ENCODE measurements at regions not wholly inside any gene's neighbourhood (a gene's known extent, or its start where the extent isn't known, plus 50 kb on each side); places are given as distances from the start of the nearest gene placed in this dataset.

DNA sequence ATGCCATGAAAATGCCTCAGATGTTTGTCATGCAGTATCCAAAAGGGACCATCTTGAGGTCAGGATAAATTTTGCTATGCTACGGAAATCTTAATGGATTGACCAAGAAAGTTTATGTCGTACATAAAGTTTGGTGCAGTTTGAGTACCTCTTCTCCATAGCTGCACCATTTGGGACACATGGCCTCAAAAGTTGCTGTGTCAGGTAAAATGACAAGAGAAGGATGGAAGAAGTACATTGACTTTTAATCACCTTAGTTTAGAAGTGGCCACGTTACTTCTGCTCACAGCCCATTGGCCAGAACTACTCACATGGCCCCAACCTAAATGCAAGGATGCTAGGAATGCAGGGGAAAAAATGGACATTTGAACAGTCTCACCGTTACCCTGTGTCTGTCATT is 107.4 kb upstream of the NAMPT start:
- TF ChIP-seq, protein P1, sequence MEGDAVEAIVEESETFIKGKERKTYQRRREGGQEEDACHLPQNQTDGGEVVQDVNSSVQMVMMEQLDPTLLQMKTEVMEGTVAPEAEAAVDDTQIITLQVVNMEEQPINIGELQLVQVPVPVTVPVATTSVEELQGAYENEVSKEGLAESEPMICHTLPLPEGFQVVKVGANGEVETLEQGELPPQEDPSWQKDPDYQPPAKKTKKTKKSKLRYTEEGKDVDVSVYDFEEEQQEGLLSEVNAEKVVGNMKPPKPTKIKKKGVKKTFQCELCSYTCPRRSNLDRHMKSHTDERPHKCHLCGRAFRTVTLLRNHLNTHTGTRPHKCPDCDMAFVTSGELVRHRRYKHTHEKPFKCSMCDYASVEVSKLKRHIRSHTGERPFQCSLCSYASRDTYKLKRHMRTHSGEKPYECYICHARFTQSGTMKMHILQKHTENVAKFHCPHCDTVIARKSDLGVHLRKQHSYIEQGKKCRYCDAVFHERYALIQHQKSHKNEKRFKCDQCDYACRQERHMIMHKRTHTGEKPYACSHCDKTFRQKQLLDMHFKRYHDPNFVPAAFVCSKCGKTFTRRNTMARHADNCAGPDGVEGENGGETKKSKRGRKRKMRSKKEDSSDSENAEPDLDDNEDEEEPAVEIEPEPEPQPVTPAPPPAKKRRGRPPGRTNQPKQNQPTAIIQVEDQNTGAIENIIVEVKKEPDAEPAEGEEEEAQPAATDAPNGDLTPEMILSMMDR (IDR thresholded peaks at IDR 0.05): no peak
- TF ChIP-seq POLR2A (IDR thresholded peaks at IDR 0.05) (no peak), EP300 (IDR thresholded peaks at IDR 0.05) (no peak)
- Histone ChIP-seq H3K9me3 (no peaks in the 10 kb centered on the region), H3K27me3 (no peaks in the 10 kb centered on the region), H3K4me3 (no peak overlapping the region), H3K4me1 (ENCODE audit: insufficient read depth) (no peaks in the 10 kb centered on the region), H3K27ac (no peak overlapping the region), H3K36me3 (no peaks in the 10 kb centered on the region)
- intact Hi-C loops (cut with DNase I): no loop called here
- WGBS, 3 donors: 73 to 90% (median 79%) methylated on average over 4 of the region's 4 CpGs
- no peak for DNase-seq

DNA sequence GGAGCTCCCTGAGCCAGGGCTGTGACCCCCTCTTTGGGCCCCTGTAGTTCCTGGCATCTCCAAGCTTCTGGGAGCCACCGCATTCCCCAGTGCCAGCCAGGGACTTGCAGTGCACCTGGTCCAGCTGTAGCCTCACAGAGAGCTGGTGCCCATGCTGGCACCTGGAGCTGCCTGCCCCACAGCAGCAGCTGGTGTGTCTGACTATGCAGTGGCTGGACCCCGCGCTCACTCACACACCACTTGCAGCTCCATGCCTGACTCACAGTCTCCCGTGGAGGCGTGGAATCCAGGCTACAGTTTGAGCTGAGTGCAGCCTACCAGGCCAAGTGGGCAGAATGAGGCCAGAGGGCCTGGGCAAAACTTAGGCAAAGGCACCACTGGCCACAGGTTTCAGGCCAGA is 102.2 kb upstream of the NAMPT start:
- Histone ChIP-seq H3K9me3 (no peaks in the 10 kb centered on the region), H3K4me3 (no peak overlapping the region), H3K27ac (no peak overlapping the region), H3K36me3 (no peaks in the 10 kb centered on the region), H3K27me3 (no peaks in the 10 kb centered on the region), H3K4me1 (ENCODE audit: insufficient read depth) (no peaks in the 10 kb centered on the region)
- WGBS, 3 donors: 88 to 96% (median 93%) methylated on average over 5 of the region's 5 CpGs
- intact Hi-C loops (cut with DNase I): no loop called here
- no peak for DNase-seq
- no peak for TF ChIP-seq EP300 (IDR thresholded peaks at IDR 0.05)
- TF ChIP-seq, protein P1 (IDR thresholded peaks at IDR 0.05): no peak
- TF ChIP-seq POLR2A (IDR thresholded peaks at IDR 0.05): no peak

DNA sequence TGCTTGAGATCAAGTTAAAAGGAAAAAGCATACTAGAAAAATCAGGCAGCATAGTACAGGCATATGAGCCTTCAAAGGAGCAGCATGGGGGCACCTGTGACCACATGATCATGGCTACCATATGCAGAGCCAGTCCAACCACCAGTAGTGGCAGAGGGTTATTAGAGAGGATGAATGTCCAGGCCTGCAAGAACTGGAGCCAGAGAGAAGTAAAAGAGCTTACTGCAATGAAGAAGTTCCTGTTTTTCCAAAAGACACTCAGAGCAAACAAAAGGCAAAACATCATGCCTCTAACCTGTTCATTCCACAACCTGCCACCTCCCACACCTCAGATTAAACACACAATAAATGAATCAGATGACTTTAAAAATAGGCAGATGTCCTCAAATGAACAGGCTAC is 99.6 kb upstream of the NAMPT start:
- intact Hi-C loops (cut with DNase I): no loop called here
- Histone ChIP-seq H3K4me1 (ENCODE audit: insufficient read depth) (no peaks in the 10 kb centered on the region), H3K27ac (no peak overlapping the region), H3K36me3 (no peaks in the 10 kb centered on the region), H3K4me3 (no peak overlapping the region), H3K27me3 (no peaks in the 10 kb centered on the region), H3K9me3 (no peaks in the 10 kb centered on the region)
- TF ChIP-seq POLR2A (IDR thresholded peaks at IDR 0.05): no peak
- DNase-seq: no peak

DNA sequence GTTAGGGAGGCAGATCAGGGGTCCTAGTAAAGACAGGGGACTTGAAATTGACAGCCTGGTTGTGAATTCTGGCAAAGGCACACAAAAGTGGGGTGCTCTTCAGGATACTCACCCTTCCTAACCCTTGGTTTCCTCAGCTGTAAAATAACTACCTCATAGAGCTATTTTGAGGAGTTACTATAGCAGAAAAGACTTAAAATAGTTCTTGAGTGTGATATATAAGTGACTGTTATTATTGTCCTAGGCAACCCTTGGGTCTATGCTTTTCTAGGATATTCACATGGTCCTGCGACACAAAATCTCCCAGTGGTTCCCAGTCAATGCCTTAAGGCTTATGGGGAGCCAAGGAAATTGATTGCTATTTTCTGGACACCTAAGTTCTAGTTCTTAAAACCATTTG is 98.1 kb upstream of the NAMPT start:
- TF ChIP-seq EP300 (IDR thresholded peaks at IDR 0.05) (no peak), POLR2A (IDR thresholded peaks at IDR 0.05) (no peak)
- TF ChIP-seq, protein P1 (IDR thresholded peaks at IDR 0.05): no peak
- 88 to 100% (median 97%) methylated on average over 1 of the region's 1 CpG for WGBS, 3 donors
- DNase-seq: no peak
- intact Hi-C loops (cut with DNase I): no loop called here
- no peaks in the 10 kb centered on the region for H3K27me3 ChIP-seq
- no peaks in the 10 kb centered on the region for H3K9me3 ChIP-seq
- H3K4me1 ChIP-seq (ENCODE audit: insufficient read depth): no peaks in the 10 kb centered on the region
- H3K36me3 ChIP-seq: no peaks in the 10 kb centered on the region
- H3K27ac ChIP-seq: no peak overlapping the region
- no peak overlapping the region for H3K4me3 ChIP-seq

DNA sequence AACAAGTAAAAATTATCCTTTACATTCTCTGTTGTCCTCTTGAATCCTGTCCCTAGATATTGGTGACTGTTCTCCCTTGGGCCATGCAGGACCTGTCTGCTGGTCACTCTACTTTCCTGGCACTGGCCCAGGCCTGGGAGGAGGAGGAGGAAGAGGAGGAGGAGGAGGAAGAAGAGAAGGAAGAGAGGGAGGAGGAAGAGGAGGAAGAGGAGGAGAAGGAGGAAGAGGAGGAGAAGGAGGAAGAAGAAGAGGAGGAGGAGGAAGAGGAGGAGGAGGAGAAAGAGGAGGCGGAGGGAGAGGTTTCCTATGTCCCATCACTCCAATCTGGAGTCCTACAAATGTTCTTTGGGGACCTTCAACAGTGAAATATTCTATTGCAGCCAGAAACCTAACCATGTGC is 97.3 kb upstream of the NAMPT start:
- no peak for DNase-seq
- Histone ChIP-seq H3K27ac (no peak overlapping the region), H3K27me3 (no peaks in the 10 kb centered on the region), H3K36me3 (no peaks in the 10 kb centered on the region), H3K9me3 (no peaks in the 10 kb centered on the region), H3K4me1 (ENCODE audit: insufficient read depth) (no peaks in the 10 kb centered on the region), H3K4me3 (no peak overlapping the region)
- intact Hi-C loops (cut with DNase I): no loop called here
- 77 to 93% (median 88%) methylated on average over 1 of the region's 1 CpG for WGBS, 3 donors
- TF ChIP-seq EP300 (IDR thresholded peaks at IDR 0.05) (no peak), POLR2A (IDR thresholded peaks at IDR 0.05) (no peak)
- TF ChIP-seq, protein P1 (IDR thresholded peaks at IDR 0.05): no peak
